Spleen (tissue), 7 donors: ENCODE measurements at regions not wholly inside any gene's neighbourhood (a gene's known extent, or its start where the extent isn't known, plus 50 kb on each side); places are given as distances from the start of the nearest gene placed in this dataset.

Experiments
- CTCF ChIP-seq, 11 experiments: fragments of 200-600 bp in 7 of 11; fragments of 450-650 bp in 4 of 11; sonication (generic) in 4 of 11; IDR thresholded peaks in 8 of 11; conservative IDR thresholded peaks in 3 of 11; 1 replicate in 7 of 11; 2 replicates in 4 of 11; pipeline versions ENCODE4 v1.4.0 to v1.8.0; 2016 to 2021; ENCODE audit warnings: antibody characterized with exemption in 11 of 11, inconsistent platforms in 4 of 11, mild to moderate bottlenecking in 1 of 11
- POLR2A ChIP-seq, 3 donors: fragments of 450-650 bp; IDR thresholded peaks; one replicate each; pipeline ENCODE4 v1.5.1; 2017; ENCODE audit warnings: antibody characterized with exemption in 3 of 3, mild to moderate bottlenecking in 1 of 3
- donor health status: DM: no; HTN: no; CAD: no; lungs with moderate emphysema.
- donor health status: DM: no; HTN: no; CAD: no.
- donor health status: DM: no; HTN: no; CAD: no.

- TF ChIP-seq CTCF (IDR thresholded peaks at IDR 0.05 in 8 of 11, conservative IDR thresholded peaks at IDR 0.05 in 3 of 11) = no peak
- no peak for TF ChIP-seq POLR2A (IDR thresholded peaks at IDR 0.05)
Measured at GRCh38 chr3:43870120-43870519, 179.4 kb downstream of the ABHD5 start.
